Left forelimb (tissue), 1 donor: ENCODE measurements at regions not wholly inside any gene's neighbourhood (a gene's known extent, or its start where the extent isn't known, plus 50 kb on each side); places are given as distances from the start of the nearest gene placed in this dataset.
"Not testable (repeated sequence)": the region's sequence is repeated elsewhere in the genome, so short reads cannot be mapped to it uniquely, and the experiment has no call there.

Experiments
- DNase-seq: peaks from one replicate; pipeline ENCODE4 v3.0.0-alpha.2; 2018; ENCODE audit warnings: low spot score

DNA sequence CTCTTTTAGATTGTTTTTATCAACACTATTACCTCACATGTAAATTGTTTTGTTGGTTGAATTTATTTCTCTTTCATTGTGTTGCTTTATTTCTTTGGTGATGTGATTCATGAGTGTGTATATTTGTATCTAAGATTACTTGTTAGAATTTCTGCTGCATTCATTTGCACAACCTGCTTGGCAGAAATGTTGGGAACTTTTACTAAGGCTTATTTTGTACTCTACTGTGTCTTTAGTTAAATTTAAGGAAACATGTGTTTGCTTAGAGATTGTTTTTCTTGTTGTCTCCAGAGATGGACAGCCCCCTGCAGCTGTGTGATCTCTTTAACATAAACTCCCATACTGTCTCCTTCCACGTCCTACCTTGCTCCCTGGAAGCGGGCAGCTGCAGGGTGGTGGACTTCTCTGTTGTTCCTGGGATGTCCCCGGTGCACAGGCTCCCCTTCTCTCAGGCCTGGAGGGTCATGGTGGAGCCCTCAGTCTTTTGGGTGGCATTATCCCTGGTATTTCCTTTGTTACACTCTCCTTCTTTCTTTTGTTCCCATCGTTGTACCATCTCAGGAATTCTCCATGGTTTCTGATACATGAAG is 212.0 kb upstream of the SPRY2 start:
- DNase-seq: no peak

DNA sequence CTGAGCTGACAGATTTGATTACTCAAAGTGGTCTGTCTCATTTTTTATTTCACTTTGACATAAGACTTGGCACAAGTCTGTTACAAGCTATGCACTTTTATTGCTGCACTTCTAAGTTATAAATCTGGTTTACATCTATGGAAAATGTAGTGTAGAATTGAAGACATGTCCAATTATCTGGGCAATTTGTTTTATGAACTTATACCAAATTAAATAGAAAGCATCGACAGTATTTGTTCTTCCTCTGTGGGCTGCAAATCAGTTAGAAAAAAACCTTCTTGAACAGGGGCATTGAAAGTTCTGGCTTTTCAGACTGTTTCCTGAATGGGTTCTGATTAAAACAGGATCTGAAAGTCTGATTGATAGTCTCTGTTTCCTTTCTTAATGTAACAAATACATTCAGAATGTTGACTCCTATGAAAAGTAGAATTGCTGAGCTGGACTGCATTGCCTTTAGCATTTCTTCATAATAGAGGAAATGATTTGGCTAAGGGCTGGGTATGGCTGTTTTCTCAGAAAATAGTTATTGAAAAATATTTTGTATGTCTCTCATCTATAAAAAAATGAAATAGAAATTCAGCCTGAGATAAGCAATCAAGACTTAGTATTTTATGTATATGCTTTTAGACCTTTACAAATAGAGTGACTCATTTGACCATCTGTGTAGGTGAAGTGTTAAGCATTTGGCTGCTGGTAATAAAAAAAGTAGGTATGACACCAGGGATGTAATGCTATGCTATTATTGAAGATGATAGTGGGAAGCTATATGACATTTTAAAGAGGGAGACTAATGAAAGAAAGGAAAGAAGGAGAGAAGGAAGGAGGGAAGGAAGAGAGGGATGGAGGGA is 210.9 kb upstream of the SPRY2 start:
- no peak for DNase-seq

DNA sequence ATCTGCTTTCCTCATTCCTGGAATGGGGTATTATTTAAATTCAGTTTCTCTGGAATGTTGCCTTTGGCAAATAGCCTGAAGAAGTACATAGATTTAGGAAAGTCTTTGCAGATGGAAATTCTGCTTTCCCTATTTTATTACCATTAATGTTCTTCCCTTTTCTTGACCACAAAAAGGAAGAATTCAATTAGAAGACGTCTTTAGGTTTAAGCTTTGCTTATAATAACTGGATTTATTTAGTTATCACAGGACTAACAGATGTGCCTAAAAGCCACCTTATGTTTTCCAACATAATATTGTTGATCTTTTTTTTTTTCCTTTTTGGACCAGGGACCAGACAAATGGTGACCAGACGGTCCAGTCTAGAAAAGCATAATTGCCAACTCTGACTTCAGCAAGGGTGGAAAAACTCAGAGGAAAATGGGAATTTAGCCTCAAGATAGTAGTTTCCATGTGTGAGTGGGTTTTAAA is 210.1 kb upstream of the SPRY2 start:
- DNase-seq: no peak

DNA sequence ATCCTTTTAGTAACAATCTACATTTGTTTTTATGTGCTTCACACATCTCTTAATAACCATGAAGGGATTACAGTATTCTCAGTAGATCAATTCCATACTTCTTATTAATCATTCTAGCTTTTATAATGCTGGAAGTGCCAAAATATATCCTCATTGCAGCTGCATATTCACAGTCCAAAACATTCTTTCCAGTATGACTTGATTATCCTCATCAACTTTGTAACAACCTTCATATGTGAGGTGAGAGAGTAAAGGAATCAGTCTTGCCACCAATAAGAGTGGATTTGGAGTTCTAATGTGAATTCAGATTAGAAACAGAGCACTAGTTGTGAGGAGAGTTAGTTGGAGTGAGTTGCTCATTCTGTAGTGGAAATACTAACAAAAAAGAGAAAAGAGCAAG is 208.0 kb upstream of the SPRY2 start:
- DNase-seq: no peak

DNA sequence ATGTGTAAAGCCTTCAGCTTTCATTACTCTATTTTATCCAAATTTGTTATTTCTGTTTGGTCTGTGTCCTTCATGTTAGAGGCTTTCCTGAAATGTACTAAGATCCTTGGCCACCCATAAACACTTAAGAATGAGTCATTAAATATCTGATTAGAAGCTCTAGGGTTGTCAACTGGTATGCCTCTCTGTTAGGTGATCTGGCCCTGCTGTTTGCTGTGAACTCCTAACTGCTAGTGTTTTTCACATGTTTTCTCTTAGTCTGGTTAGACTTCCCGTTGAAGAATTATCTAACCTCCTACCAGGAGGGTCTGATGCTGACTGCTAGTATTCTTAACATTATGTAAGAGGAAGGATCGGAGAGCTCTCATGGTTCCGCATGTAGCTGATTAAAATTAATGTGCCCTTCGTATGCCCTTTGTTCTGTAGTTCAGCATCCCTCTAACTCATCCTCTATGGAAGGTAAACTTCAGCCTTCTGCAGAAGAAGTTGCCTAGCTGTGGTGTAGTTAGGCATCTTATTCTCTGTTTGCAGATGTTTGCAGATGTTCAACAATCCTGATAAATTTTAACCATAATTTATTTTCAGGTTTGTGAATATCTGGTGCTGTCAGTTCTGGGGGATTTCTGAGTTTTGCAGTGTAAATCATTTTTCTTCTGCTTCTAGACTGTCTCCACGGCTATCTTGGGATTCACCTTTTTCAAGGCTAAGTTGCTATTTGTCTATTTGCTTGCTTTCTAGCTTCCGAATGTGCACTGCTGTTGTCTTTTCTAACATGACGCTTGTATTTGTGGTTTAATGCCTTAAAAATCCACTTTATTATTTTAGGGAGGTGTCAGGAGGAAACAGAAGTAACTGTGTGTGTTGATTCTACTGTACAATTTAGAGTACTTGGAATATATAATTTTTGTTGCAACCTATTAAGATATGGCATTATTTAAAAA is 207.2 kb upstream of the SPRY2 start:
- DNase-seq: no peak

DNA sequence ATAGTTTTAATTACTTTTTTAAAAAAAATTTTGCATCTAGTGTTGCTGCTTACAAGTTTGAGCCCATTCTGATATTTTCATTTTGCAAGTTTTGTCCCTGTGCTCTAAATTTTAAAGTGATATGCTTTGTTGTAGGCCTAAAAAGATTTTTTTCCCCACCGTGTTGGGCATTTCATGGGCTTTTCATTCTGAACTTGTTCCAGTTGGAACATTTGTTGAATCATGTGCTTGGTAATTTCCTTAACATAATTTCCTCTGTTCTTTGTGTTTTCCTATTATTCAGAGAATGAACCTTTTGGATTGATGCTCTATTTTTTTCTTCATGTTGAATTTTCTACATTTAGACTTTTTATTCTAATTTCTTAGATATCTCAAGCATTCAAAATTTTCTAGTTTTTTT is 206.4 kb upstream of the SPRY2 start:
- DNase-seq: no peak

DNA sequence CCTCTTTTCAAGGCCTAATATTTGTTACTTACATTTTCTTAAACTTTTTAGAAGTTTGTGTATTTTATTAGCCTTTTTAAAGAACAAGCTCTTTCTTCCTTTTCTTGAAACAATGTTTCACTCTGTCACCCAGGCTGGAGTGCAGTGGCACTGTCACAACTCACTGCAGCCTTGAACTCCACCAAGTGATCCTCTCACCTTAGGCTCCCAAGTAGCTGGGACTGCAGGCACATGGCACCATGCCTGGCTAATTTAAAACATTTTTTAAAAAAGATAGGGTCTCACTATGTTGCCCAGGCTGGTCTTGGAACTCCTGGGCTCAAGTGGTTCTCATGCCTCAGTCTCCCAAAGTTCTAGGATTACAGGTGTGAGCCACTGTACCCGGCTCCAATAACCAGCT is 192.2 kb upstream of the SPRY2 start:
- no peak for DNase-seq

DNA sequence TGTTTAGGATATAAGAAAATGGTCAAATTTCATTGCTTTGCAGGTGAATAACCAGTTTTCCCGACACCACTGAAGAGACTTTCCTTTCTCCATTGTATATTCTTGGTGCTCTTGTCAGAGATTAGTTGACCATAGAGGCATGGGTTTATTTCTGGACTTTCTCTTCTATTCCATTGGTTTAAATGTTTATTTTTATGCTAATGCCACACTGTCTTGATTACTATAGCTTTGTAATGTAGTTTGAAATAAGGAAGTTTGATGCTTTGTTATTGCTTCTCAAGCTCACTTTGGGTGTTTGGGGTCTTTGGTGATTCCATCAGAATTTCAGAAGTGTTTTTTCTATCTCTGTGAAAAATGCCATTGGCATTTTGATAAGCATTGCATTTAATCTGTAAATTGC is 190.0 kb upstream of the SPRY2 start:
- DNase-seq: no peak

DNA sequence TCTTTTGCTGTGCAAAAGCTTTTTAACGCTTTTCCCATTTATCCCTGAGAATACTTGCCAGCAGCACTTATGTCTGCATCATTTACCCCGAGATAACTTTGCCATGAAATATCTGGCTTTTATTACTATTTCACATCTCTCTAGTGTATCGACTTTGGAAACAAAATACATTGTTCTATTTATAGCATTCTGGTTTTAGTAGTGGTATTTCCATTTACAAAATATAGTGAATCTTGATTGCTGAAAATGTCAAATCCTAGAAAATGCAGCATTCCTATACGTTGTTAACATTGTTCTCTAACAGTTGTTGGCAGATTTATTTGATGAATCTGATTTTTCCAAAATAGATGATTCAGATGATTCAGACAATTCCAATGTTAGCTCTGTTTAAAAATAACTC is 189.3 kb upstream of the SPRY2 start:
- no peak for DNase-seq

DNA sequence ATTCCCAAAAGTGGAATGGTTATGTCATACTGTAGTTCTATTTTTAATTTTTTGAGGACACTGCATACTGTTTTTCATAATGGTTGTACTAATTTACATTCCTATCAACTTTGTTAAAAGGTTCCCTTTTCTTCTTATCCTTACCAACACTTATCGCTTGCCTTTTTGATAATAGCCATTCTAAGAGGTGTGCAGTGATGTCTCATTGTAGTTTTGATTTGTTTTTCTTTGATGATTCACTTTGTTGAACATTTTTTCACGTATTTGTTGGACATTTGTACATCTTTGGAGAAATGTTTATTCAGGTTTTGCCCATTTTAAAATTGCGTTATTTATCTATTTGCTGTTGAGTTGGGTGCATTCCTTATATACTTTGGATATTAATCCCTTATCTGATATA is 188.8 kb upstream of the SPRY2 start:
- no peak for DNase-seq

DNA sequence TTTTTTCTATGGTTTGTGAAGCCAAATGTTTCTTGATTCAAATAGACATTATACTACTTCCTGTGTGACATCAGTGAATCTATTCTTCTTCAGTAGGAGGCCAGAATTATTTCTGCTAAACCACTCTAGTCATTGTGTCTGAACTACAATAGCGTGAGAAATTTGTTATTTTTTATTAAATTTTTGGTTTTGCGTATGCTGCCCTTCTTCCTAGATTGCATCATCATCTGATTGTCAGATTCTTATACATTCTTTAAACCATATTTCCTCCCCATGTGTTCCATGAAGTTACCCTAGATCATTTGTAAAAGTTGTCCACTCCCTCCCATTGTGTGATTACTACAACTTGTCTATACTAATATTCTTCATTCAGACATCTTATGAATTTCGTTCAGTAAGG is 187.8 kb upstream of the SPRY2 start:
- no peak for DNase-seq

DNA sequence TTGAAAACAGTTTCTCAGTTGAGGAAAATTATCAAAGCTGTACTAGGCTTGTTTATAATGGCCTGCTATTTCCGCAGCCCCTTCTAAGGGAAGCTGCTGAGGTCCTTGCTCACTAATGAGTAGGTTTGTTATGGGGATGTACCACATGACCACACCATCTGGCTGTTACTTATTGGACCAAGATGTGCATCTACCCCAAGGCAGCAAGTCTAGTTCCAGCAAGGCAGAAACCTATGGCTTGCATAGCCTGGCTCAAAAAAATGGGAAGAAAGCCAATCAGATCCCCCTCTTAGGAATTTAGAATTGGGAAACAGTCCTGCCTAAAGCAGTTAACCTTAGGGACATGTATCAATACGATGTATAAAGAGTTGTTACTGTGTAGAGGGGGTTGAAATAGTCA is 186.5 kb upstream of the SPRY2 start:
- no peak for DNase-seq

DNA sequence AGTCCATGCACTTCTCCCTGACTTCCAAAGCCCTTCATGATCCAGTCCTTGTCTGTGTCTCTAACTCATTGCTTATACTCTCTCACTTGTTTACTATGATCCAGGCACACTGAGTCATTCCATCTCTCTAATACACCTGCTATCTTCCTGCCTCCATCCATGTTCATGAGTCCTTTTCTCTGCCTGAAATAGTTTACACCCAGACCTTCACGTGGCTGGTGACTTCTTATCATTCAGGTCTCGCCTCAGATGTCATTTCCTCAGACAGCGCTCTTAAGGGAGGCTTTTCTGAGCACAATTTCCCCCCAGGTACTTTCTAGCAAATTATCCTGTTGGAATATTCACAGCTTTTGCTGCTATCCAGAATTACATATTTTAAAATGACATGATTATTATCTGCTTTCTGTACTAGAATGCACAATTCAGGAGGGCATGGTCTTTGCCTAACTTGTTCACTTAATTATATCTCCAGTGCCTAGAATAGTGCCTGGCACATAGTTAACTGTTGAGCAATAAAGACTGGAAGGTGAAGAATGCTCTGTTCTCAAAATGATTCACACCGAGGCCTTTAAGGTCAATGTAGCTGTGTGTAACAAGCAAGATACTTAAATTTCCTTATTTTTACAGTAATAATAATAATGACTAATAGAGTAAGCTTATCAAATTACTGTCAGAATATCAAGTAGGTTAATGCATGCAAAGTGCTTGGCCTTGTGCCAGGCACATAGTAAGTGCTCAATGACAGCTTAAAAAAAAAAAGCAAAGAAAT is 183.7 kb upstream of the SPRY2 start:
- DNase-seq: no peak

DNA sequence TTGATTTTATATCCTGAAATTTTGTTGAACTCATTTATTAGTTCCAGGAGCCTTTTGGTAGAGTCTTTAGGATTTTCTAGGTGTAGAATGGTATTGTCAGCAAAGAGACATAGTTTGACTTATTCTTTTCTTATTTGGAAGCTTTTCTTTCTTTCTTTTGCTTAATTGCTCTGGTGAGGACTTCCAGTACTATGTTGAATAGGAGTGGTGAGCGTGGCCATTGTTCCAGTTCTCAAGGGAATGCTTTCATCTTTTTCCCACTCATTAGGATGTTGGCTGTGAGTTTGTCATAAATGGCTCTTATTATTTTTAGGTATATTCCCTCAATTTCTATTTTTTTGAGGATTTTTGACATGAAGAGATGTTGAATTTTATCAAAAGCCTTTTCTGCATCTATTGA is 182.2 kb upstream of the SPRY2 start:
- DNase-seq: no peak

DNA sequence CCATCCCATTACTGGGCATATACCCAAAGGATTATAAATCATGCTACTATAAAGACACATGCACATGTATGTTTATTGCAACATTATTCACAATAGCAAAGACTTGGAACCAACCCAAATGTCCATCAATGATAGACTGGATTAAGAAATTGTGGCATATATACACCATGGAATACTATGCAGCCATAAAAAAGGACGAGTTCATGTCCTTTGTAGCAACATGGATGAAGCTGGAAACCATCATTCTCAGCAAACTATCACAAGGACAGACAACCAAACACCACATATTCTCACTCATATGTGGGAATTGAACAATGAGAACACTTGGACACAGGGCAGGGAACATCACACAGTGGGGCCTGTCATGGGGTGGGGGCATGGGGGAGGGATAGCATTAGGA is 181.5 kb upstream of the SPRY2 start:
- DNase-seq: not testable (repeated sequence)

DNA sequence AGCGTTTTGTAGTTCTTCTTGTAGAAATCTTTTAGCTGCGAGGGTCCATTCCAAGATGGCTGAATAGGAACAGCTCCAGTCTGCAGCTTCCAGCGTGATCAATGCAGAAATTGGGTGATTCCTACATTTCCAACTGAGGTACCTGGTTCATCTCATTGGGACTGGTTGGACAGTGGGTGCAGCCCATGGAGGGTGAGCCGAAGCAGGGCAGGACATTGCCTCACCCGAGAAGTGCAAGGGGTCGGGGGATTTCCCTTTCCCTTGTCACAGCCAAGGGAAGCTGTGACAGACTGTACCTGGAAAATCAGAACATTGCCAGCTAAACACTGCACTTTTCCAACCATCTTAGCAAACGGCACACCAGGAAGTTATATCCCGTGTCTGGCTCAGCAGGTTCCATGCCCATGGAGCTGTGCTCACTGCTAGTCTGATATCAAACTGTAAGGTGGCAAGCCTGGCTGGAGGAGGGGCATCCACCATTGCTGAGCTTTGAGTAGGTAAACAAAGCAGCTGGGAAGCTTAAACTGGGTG is 176.0 kb upstream of the SPRY2 start:
- DNase-seq: no peak

DNA sequence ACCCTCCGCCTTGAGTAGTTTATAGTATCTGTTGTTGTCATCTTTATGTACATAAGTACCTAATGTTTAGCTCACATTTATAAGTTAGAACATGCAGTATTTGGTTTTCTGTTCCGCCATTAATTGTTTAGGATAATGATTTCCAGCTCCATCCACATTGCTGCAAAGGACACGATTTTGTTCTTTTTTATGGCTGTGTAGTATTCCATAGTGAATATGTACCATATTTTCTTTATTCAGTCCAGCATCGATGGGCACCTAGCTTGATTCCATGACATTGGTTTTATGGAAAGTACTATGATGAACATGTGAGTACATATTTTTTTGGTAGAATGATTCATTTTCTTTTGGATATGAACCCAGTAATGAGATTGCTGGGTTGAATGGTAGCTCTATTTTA is 174.4 kb upstream of the SPRY2 start:
- no peak for DNase-seq

DNA sequence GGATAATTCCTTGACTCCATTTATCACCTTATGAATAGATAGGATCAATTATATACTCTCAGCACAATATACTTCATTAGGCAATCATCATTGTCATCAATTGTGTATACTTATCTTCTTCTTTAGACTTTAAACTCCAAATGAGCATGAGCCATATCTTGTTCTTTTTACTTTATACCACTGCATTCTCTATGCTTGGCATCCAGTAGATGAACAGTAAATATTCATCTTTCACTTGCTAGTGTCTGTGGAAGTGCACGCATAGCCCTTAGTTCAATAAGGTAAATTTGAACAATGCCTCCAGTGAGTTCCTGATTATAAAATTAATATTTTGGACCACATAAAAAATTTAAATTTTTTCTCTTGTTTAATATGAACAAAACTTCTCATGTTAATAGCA is 172.3 kb upstream of the SPRY2 start:
- DNase-seq: no peak

DNA sequence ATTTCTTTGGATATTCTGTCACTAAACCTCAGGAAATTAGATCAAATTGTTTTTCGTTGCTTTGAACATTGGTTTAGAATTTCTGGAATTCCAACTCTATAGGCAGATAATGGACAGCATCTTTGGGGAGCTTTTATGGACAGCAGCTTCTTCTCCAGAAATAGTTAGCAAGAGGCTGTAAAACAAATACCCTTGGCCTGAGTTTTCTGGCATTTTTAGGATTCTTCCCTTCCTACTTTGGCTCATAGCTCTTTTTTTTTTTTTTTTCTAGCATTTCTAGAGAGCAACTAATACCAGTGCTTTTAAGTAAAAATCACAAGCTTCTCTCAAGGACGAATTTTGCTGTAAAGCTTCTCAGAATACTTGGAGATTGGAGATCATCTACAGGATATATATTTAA is 169.8 kb upstream of the SPRY2 start:
- DNase-seq: no peak

DNA sequence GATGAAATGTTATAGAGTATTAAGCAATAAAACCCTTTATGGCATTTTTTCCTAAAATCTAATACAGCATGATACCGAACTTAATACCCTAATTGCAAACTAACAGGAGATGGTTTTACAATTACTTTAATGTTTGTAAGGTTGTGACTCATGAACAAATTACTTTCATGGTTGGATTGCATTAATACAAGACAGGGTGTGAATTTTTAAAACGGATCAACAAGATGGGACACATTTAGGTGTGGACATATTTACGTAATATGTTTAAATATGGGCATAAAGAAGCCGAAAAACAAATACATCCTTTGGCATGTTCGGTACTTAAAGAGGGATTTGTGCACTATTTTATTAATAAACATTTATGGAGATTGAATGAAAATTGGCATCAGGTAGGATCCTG is 168.3 kb upstream of the SPRY2 start:
- no peak for DNase-seq

DNA sequence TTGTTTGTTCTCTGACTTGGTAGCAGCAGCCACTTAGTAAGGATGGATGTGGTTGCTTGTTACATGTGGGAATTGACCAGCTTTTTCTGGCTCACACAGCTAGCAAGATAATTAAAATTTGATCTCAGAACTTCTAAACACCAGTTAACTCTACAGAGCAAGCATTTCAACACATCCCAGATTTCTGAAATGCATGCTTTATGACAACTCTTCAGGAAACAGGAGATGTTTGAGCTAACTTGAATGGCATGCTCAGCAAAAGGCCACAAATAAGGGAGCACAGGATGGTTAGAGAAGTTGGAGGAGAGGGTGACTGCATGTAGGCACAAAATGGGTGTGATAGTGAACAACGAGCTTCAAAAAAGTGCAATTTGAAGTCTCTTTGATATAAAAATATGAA is 167.1 kb upstream of the SPRY2 start:
- no peak for DNase-seq

DNA sequence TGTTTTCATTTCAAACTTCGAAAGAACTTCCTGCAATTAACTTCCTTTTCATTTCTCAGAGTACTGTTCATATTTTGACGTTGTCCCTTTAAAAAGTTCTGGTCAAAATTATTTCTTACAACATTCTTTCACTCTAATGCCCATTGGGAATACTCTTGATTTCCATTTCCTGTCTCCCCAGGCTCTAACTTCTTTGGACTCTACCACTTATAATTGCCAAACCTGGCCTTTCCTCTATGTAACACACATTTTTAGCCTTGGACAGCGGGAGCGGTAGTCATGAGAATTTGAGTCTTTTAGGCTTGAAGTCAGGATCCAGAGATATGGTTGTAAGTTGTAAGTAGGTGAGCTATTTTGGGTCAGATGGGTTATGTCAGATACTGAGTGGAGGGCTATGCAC is 163.5 kb upstream of the SPRY2 start:
- DNase-seq: no peak
